ENCODE measurements at regions not wholly inside any gene's neighbourhood (a gene's known extent, or its start where the extent isn't known, plus 50 kb on each side); places are given as distances from the start of the nearest gene placed in this dataset.

GRCh38 chr2:173602153-173602795 lies 247.6 kb downstream of the CDCA7 start:
- TF ChIP-seq CTCF (IDR thresholded peaks at IDR 0.05; ENCODE audit: low read depth, low read length) (no peak), POLR2A (IDR thresholded peaks at IDR 0.05; ENCODE audit: extremely low read depth, insufficient read length) (no peak)

Data from NB4 (cell line).